ENCODE measurements at regions not wholly inside any gene's neighbourhood (a gene's known extent, or its start where the extent isn't known, plus 50 kb on each side); places are given as distances from the start of the nearest gene placed in this dataset.

- no peak for TF ChIP-seq EP300 (IDR thresholded peaks at IDR 0.05)
- TF ChIP-seq CTCF (IDR thresholded peaks at IDR 0.05): no peak
- no peak for TF ChIP-seq POLR2A (IDR thresholded peaks at IDR 0.05; ENCODE audit: low read depth)
These were observed 890.2 kb downstream of the FLRT2 start for GRCh38 chr14:86420131-86420530.
